Epithelial cell of esophagus (primary cell): ENCODE measurements at regions not wholly inside any gene's neighbourhood (a gene's known extent, or its start where the extent isn't known, plus 50 kb on each side); places are given as distances from the start of the nearest gene placed in this dataset.
A peak's percentile ranks its signal among the peaks of the same experiment; 100 is the strongest.

Source experiments
- DNase-seq: peaks from one replicate; pipeline ENCODE4 v3.0.0; 2010; ENCODE audit warnings: low read depth
- H3K4me3 ChIP-seq: 2 replicates; pipeline ENCODE4 v1.5.1; 2011; ENCODE audit warnings: mild to moderate bottlenecking, low read length, control low read depth
- TF ChIP-seq, protein P1 (sequence below): IDR thresholded peaks from 2 replicates; pipeline ENCODE4 v1.5.1; 2011; ENCODE audit warnings: low read depth, mild to moderate bottlenecking, low read length, control low read depth, inconsistent platforms; ENCODE audit not compliant: insufficient read depth; ENCODE audit errors: missing control alignments

DNA sequence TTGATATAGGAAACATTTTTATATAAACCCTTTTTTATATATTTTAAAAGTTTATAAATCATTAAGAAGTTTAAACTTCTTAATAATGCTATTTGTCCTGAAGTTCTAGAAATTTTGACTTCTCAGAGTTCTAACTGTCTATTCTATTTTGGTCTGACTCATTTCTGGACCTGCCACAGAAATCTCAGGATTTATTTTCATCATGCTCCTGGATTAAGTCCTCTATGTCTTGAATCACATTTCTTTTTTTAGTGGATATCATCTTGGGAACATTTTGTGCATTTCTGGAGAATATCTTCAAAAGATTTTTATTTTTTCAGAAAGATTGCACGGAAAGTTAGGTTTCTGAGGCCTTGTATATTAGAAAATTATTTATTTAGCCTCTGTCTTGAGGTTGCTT, 289.1 kb downstream of the NDFIP2 start:
- no peak for DNase-seq
- TF ChIP-seq, protein P1, sequence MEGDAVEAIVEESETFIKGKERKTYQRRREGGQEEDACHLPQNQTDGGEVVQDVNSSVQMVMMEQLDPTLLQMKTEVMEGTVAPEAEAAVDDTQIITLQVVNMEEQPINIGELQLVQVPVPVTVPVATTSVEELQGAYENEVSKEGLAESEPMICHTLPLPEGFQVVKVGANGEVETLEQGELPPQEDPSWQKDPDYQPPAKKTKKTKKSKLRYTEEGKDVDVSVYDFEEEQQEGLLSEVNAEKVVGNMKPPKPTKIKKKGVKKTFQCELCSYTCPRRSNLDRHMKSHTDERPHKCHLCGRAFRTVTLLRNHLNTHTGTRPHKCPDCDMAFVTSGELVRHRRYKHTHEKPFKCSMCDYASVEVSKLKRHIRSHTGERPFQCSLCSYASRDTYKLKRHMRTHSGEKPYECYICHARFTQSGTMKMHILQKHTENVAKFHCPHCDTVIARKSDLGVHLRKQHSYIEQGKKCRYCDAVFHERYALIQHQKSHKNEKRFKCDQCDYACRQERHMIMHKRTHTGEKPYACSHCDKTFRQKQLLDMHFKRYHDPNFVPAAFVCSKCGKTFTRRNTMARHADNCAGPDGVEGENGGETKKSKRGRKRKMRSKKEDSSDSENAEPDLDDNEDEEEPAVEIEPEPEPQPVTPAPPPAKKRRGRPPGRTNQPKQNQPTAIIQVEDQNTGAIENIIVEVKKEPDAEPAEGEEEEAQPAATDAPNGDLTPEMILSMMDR: no peak
- no peak overlapping the region for H3K4me3 ChIP-seq

DNA sequence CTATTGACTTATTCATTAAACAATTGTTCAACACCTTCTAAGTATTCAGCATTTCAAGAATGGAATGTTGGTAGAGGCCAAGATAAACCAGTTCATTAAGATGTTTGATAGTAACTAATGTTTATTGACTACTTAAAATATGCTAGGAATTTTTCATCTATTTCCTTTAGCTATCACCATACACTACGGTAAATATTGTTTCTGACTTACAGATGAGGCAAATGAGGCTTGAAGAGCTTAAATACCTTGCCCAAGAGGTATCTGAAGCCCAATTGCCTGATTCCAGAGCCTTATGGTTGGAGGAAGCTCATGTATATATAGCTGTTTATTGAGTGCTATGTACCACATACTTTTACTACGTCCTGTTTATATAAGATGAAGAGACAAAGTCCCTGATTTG, 286.2 kb downstream of the NDFIP2 start:
- TF ChIP-seq, protein P1: no peak
- H3K4me3 ChIP-seq: no peak overlapping the region
- peak; percentile 5 for DNase-seq

DNA sequence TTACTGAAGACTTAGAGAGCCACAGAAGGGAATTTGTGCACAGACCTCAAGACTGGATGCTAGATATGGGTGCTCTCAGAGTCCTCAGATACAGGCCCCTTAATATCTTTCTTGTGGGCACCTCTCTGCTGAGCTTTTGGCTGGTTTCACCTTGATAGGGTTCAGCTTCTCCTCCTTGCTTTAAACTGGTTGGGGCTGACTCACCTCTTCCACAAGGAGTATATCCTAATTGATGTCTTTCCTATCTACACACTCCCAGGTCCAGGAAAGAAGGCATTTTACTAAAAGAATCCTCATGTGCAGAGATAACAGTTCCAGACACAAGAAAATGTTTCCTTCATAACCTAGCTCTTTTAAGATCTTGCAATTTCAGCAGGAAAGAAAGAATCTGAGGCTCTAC, 284.4 kb downstream of the NDFIP2 start:
- DNase-seq: no peak
- H3K4me3 ChIP-seq: no peak overlapping the region
- TF ChIP-seq, protein P1: no peak

DNA sequence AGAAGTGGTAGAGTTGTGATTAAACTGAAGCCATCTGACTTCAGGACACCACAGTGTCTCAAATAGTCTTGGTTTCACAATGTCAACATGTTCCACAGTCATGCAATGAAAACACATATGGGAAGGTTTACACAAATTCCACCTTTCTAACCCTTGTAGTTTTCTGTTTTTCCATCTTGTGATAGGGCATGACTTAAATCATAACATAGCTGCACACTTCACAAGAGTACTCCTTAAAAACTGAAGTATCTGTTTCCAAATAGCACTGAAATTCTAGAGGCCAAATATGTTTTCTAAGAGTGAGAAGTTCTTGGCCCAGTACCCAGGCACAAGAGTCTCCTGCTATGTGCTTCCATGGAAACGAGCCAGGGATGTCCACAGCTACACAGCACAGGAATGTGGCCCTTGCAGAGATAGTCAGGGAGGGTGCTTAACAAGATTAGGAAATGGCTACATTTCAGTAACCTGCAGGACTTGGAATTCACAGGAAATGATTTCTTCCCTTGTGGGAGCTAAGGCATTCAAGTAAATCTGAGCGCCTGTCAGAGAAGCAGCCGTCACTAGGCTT, 269.1 kb downstream of the NDFIP2 start:
- DNase-seq: peak; percentile 67
- no peak overlapping the region for H3K4me3 ChIP-seq
- TF ChIP-seq, protein P1: no peak

DNA sequence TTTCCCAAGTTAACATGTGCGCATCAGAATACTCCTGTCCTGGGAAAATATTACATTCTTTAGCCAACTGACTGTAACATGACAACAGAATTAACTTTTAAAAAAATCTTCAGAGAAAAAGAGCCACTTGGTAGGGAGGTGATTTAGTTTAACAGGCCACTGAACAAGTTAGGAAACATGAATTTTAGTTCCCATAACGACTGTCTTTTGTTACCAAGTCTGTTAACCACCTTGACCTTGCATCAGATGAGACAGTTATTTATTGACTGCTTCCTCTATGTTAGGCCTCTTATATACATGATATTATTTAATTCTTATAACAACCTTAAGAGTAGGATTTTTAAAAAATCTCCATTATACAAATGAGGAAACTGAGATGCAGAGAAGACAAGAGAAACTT, 268.6 kb downstream of the NDFIP2 start:
- TF ChIP-seq, protein P1: no peak
- no peak overlapping the region for H3K4me3 ChIP-seq
- no peak for DNase-seq

DNA sequence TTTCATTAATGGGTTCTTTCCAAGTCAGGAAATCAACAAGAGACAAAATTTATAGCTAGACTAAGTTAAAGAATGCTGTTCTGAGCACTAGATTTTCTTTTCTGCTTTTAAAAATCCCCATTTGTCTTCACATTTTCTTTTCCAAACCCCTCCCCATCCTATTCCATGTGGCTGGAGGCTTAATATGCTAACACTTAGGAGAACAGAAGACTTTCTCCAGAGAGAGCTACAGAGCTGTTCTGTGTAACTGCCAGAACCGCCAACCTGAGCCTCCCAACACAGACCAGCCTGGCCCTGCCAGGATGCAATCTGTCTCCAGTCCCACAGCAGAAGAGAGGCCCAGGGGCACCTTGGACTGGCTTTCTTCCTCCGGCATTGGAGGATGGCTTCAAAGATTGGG, 264.1 kb downstream of the NDFIP2 start:
- no peak for DNase-seq
- H3K4me3 ChIP-seq: no peak overlapping the region
- TF ChIP-seq, protein P1: no peak

DNA sequence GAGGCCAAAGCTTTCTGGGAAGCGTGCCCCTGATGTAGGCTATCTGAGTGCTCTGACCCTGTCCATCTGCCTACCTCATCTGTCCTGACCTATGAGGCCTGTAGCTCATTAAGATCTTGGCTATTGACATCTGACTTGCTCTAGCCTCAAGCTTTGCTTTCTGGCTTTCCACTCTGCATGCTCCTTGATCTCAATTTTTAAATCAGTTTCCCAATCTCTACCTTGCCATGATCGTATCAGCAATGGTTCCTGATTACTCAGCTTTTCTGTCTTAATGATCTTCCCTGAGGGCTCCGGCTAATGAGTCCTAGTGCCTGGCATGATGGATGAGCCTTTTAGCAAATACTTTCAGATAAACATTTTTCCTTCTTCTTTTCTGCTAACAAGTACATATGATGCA, 262.0 kb downstream of the NDFIP2 start:
- no peak for DNase-seq
- TF ChIP-seq, protein P1: no peak
- H3K4me3 ChIP-seq: no peak overlapping the region
